Body of pancreas (tissue), 4 donors: ENCODE measurements at regions not wholly inside any gene's neighbourhood (a gene's known extent, or its start where the extent isn't known, plus 50 kb on each side); places are given as distances from the start of the nearest gene placed in this dataset.

Experiments used
- ATAC-seq: fragments of 150-250 bp; one replicate; pipeline ENCODE4 v1.9.1; 2016
- DNase-seq, 4 donors: peaks; one replicate each; pipeline ENCODE4 v3.0.0-alpha.2; 2019
- H3K27ac ChIP-seq, 4 donors: fragments of 200-600 bp; sonication (generic); 1 replicate in 3 of 4; 2 replicates in 1 of 4; pipeline versions ENCODE4 v1.5.1 to v1.6.1; 2016 to 2019; ENCODE audit warnings: mild to moderate bottlenecking in 1 of 4, mixed read lengths in 1 of 4, moderate library complexity in 1 of 4
- H3K27me3 ChIP-seq, 2 donors: fragments of 200-600 bp; sonication (generic); one replicate each; pipeline ENCODE4 v1.6.0; 2016; ENCODE audit warnings: mild to moderate bottlenecking in 1 of 2
- H3K36me3 ChIP-seq, 2 donors: fragments of 200-600 bp; sonication (generic); replicated peaks in 1 of 2; 2 replicates each; pipeline ENCODE4 v1.5.1; 2016; ENCODE audit warnings: low read depth in 2 of 2; ENCODE audit not compliant: insufficient read depth in 1 of 2
- H3K4me1 ChIP-seq: fragments of 200-600 bp; sonication (generic); one replicate; pipeline ENCODE4 v1.6.0; 2016
- H3K4me3 ChIP-seq, 2 donors: fragments of 200-600 bp; sonication (generic); 1 replicate in 1 of 2; 2 replicates in 1 of 2; pipeline ENCODE4 v1.5.1; 2016 to 2019
- H3K9me3 ChIP-seq, 3 donors: fragments of 200-600 bp; sonication (generic); 1 replicate in 2 of 3; 2 replicates in 1 of 3; pipeline ENCODE4 v1.5.1; 2016
- POLR2A ChIP-seq, 3 donors: fragments of 450-650 bp; IDR thresholded peaks; one replicate each; pipeline ENCODE4 v1.6.1; 2016; ENCODE audit warnings: antibody characterized with exemption in 3 of 3, mild to moderate bottlenecking in 2 of 3
- WGBS, 2 donors: methylation state at CpG; one replicate each; pipeline ENCODE4 v1.1.5; 2017; 5-methylcytosine and 5-hydroxymethylcytosine counted together
- intact Hi-C: fragments of 100-400 bp; cut with DNase I; formaldehyde crosslinking; loops from one replicate; pipeline ENCODE4 v1.15.1; 2023
- TF ChIP-seq, protein P1 (sequence below), 7 experiments: fragments of 450-650 bp in 4 of 7; fragments of 200-600 bp in 3 of 7; sonication (generic) in 3 of 7; IDR thresholded peaks; one replicate each; pipeline ENCODE4 v1.5.1; 2016 to 2019; ENCODE audit warnings: antibody characterized with exemption in 7 of 7

DNA sequence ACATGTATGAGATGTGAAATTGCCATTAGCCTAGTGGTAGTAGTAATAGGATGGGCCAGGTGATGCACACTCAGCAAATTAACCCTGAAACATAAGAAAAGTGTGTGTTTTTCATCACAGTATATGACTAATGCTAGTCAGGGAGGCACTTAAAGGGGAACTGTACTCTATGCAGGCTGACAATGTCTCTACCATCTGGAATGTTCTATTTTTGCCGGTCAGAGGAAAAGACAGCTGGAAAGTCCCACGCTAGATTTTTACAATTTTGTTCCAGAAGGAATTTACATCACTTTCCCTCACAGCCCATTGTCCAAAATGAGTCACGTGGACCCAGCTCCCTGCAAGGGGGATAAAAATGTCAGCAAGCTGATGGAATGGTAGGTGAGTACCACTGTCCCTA is 746.3 kb upstream of the CHAC2 start:
- ATAC-seq (no peak), DNase-seq (no peak)
- H3K9me3 ChIP-seq = no peaks in the 10 kb centered on the region
- H3K27ac ChIP-seq = no peak overlapping the region
- H3K4me3 ChIP-seq = no peak overlapping the region
- TF ChIP-seq, protein P1, sequence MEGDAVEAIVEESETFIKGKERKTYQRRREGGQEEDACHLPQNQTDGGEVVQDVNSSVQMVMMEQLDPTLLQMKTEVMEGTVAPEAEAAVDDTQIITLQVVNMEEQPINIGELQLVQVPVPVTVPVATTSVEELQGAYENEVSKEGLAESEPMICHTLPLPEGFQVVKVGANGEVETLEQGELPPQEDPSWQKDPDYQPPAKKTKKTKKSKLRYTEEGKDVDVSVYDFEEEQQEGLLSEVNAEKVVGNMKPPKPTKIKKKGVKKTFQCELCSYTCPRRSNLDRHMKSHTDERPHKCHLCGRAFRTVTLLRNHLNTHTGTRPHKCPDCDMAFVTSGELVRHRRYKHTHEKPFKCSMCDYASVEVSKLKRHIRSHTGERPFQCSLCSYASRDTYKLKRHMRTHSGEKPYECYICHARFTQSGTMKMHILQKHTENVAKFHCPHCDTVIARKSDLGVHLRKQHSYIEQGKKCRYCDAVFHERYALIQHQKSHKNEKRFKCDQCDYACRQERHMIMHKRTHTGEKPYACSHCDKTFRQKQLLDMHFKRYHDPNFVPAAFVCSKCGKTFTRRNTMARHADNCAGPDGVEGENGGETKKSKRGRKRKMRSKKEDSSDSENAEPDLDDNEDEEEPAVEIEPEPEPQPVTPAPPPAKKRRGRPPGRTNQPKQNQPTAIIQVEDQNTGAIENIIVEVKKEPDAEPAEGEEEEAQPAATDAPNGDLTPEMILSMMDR (IDR thresholded peaks at IDR 0.05) = no peak
- no peak for TF ChIP-seq POLR2A (IDR thresholded peaks at IDR 0.05)
- 64 to 79% methylated on average over 3 of the region's 3 CpGs for WGBS, 2 donors
- intact Hi-C loops = no loop called here
- no peaks in the 10 kb centered on the region for H3K4me1 ChIP-seq
- H3K36me3 ChIP-seq = no peaks in the 10 kb centered on the region
- H3K27me3 ChIP-seq = no peaks in the 10 kb centered on the region

GRCh38 chr2:53018825-53019425 is 748.7 kb upstream of the CHAC2 start:
- Histone ChIP-seq H3K36me3 (no peaks in the 10 kb centered on the region), H3K4me3 (no peak overlapping the region), H3K27me3 (no peaks in the 10 kb centered on the region), H3K9me3 (no peaks in the 10 kb centered on the region), H3K27ac (no peak overlapping the region), H3K4me1 (no peaks in the 10 kb centered on the region)
- 31 to 41% methylated on average over 2 of the region's 2 CpGs for WGBS, 2 donors
- DNase-seq = no peak
- intact Hi-C loops = no loop called here
- TF ChIP-seq POLR2A (IDR thresholded peaks at IDR 0.05) = no peak
- TF ChIP-seq, protein P1 (IDR thresholded peaks at IDR 0.05) = peak in 4 of 7 experiments; percentile 13 to 25 (median 20)
- ATAC-seq = no peak

GRCh38 chr2:53006980-53007379 is 760.6 kb upstream of the CHAC2 start:
- no peaks in the 10 kb centered on the region for H3K27me3 ChIP-seq
- 80 to 89% methylated on average over 2 of the region's 2 CpGs for WGBS, 2 donors
- TF ChIP-seq POLR2A (IDR thresholded peaks at IDR 0.05) = no peak
- TF ChIP-seq, protein P1 (IDR thresholded peaks at IDR 0.05) = no peak
- DNase-seq (no peak), ATAC-seq (no peak)
- H3K27ac ChIP-seq = no peak overlapping the region
- intact Hi-C loops = no loop called here
- H3K4me3 ChIP-seq = no peak overlapping the region
- H3K36me3 ChIP-seq = no peaks in the 10 kb centered on the region
- H3K9me3 ChIP-seq = no peaks in the 10 kb centered on the region
- H3K4me1 ChIP-seq = no peaks in the 10 kb centered on the region

- ATAC-seq (no peak), DNase-seq (no peak)
- WGBS, 2 donors = 84% methylated on average over 3 of the region's 3 CpGs
- Histone ChIP-seq H3K9me3 (no peaks in the 10 kb centered on the region), H3K4me1 (no peaks in the 10 kb centered on the region), H3K27me3 (no peaks in the 10 kb centered on the region), H3K36me3 (no peaks in the 10 kb centered on the region), H3K27ac (no peak overlapping the region), H3K4me3 (no peak overlapping the region)
- TF ChIP-seq, protein P1 (IDR thresholded peaks at IDR 0.05) = no peak
- no peak for TF ChIP-seq POLR2A (IDR thresholded peaks at IDR 0.05)
- intact Hi-C loops = no loop called here
Observed at GRCh38 chr2:53004413-53004812, 763.2 kb upstream of the CHAC2 start.

DNA sequence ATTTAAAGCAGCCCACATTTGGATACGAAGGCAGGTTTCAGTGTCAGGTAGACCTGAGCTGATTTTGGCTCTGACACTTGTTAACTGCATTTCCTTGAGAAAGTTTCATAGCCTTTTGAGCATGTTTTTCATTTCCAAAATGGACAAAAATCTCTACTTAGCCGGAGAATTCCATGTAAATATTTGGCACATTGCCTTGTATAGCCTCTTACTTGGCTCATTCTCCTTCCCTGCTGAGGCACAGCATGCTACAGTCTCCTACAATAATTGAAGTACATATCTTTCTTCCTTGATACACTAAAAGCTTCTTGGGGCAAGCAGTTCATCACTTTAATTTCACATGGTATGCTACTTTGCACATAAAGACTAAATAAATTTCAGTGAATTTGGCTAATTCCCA is 772.2 kb upstream of the CHAC2 start:
- Histone ChIP-seq H3K36me3 (no peaks in the 10 kb centered on the region), H3K4me1 (no peaks in the 10 kb centered on the region), H3K27ac (no peak overlapping the region), H3K4me3 (no peak overlapping the region), H3K9me3 (no peaks in the 10 kb centered on the region), H3K27me3 (no peaks in the 10 kb centered on the region)
- intact Hi-C loops = no loop called here
- TF ChIP-seq POLR2A (IDR thresholded peaks at IDR 0.05) = no peak
- TF ChIP-seq, protein P1 (IDR thresholded peaks at IDR 0.05) = no peak
- DNase-seq (no peak), ATAC-seq (no peak)
- WGBS, 2 donors = 80 to 84% methylated on average over 2 of the region's 2 CpGs
